IPS DF 4.7 (cell line): ENCODE measurements at regions not wholly inside any gene's neighbourhood (a gene's known extent, or its start where the extent isn't known, plus 50 kb on each side); places are given as distances from the start of the nearest gene placed in this dataset.
"Not testable (repeated sequence)": the region's sequence is repeated elsewhere in the genome, so short reads cannot be mapped to it uniquely, and the experiment has no call there.

Experiments
- DNase-seq: peaks from one replicate; pipeline ENCODE4 v3.0.0-alpha.2; 2013; ENCODE audit warnings: low spot score; ENCODE audit errors: extremely low read depth

GRCh38 chr13:50450279-50450678 lies 393.2 kb downstream of the DLEU7 start:
- no peak for DNase-seq

GRCh38 chr13:50451609-50452008 lies 391.9 kb downstream of the DLEU7 start:
- no peak for DNase-seq

GRCh38 chr13:50452028-50452427 lies 391.5 kb downstream of the DLEU7 start:
- DNase-seq = no peak

- DNase-seq = no peak
Observed at GRCh38 chr13:50452756-50453155, 390.7 kb downstream of the DLEU7 start.

GRCh38 chr13:50453188-50453587 lies 390.3 kb downstream of the DLEU7 start:
- DNase-seq = no peak

- DNase-seq = no peak
Observed at GRCh38 chr13:50456111-50456510, 387.4 kb downstream of the DLEU7 start.

- no peak for DNase-seq
Observed at GRCh38 chr13:50457415-50458393, 385.8 kb downstream of the DLEU7 start.

- no peak for DNase-seq
Observed at GRCh38 chr13:50459046-50459445, 384.4 kb downstream of the DLEU7 start.

GRCh38 chr13:50459658-50460057 lies 383.8 kb downstream of the DLEU7 start:
- no peak for DNase-seq

GRCh38 chr13:50460358-50460757 lies 383.1 kb downstream of the DLEU7 start:
- no peak for DNase-seq

GRCh38 chr13:50461189-50461588 lies 382.3 kb downstream of the DLEU7 start:
- no peak for DNase-seq

- no peak for DNase-seq
Observed at GRCh38 chr13:50463719-50464118, 379.8 kb downstream of the DLEU7 start.

GRCh38 chr13:50464349-50465251 lies 378.9 kb downstream of the DLEU7 start:
- no peak for DNase-seq

- DNase-seq = no peak
Observed at GRCh38 chr13:50466456-50466855, 377.0 kb downstream of the DLEU7 start.

- no peak for DNase-seq
Observed at GRCh38 chr13:50467156-50468110, 376.1 kb downstream of the DLEU7 start.

- DNase-seq = no peak
Observed at GRCh38 chr13:50468849-50469669, 374.4 kb downstream of the DLEU7 start.

GRCh38 chr13:50473050-50473449 lies 370.4 kb downstream of the DLEU7 start:
- not testable (repeated sequence) for DNase-seq

- DNase-seq = no peak
Observed at GRCh38 chr13:50474088-50474662, 369.3 kb downstream of the DLEU7 start.

- no peak for DNase-seq
Observed at GRCh38 chr13:50476577-50477285, 366.8 kb downstream of the DLEU7 start.
